CD4-positive, CD25-positive, alpha-beta regulatory T cell (primary cell): ENCODE measurements at regions not wholly inside any gene's neighbourhood (a gene's known extent, or its start where the extent isn't known, plus 50 kb on each side); places are given as distances from the start of the nearest gene placed in this dataset.
"Not testable (repeated sequence)": the region's sequence is repeated elsewhere in the genome, so short reads cannot be mapped to it uniquely, and the experiment has no call there.

Source experiments
- ATAC-seq, 2 donors: fragments of 150-1000 bp; cut with Tn5 transposase; one replicate each; pipeline ENCODE4 v1.10.0; 2021; ENCODE audit warnings: low read depth in 2 of 2, moderate number of reproducible peaks in 2 of 2, moderate library complexity in 1 of 2
- DNase-seq, 3 donors: peaks; one replicate each; pipeline versions ENCODE4 v3.0.0 to v3.0.0-alpha.2; 2012 to 2022; ENCODE audit warnings: mixed read lengths in 1 of 3
- H3K27ac ChIP-seq: one replicate; pipeline ENCODE4 v1.7.0; 2013; ENCODE audit warnings: mild to moderate bottlenecking, low read length; ENCODE audit not compliant: insufficient read depth, poor library complexity, severe bottlenecking
- H3K27me3 ChIP-seq: one replicate; pipeline ENCODE4 v1.7.0; 2013; ENCODE audit warnings: low read length; ENCODE audit not compliant: control insufficient read depth, insufficient read depth
- H3K36me3 ChIP-seq: one replicate; pipeline ENCODE4 v1.7.0; 2013; ENCODE audit warnings: mild to moderate bottlenecking, low read length, moderate library complexity; ENCODE audit not compliant: control insufficient read depth, insufficient read depth
- H3K4me1 ChIP-seq: 2 replicates; pipeline ENCODE4 v1.7.0; 2013; ENCODE audit warnings: mild to moderate bottlenecking, low read length; ENCODE audit not compliant: insufficient read depth, control insufficient read depth, poor library complexity, severe bottlenecking
- H3K4me3 ChIP-seq: one replicate; pipeline ENCODE4 v1.7.0; 2013; ENCODE audit warnings: low read depth, mild to moderate bottlenecking, low read length, moderate library complexity
- H3K9me3 ChIP-seq, 2 experiments: 1 replicate in 1 of 2; 2 replicates in 1 of 2; pipeline ENCODE4 v1.7.0; 2013; ENCODE audit warnings: low read length in 2 of 2, mild to moderate bottlenecking in 1 of 2, moderate library complexity in 1 of 2; ENCODE audit not compliant: control insufficient read depth in 2 of 2
- H3K27ac Mint-ChIP-seq, 3 donors: one replicate each; pipeline ENCODE4 v1.8.0; 2020 to 2022; ENCODE audit warnings: mild to moderate bottlenecking in 3 of 3, mixed read lengths in 3 of 3, moderate library complexity in 2 of 3
- H3K27me3 Mint-ChIP-seq: one replicate; pipeline ENCODE4 v1.8.0; 2022; ENCODE audit warnings: mild to moderate bottlenecking, mixed read lengths
- H3K36me3 Mint-ChIP-seq: one replicate; pipeline ENCODE4 v1.8.0; 2020; ENCODE audit warnings: mixed read lengths
- H3K4me1 Mint-ChIP-seq, 4 donors: one replicate each; pipeline ENCODE4 v1.8.0; 2020 to 2022; ENCODE audit warnings: mixed read lengths in 4 of 4, mild to moderate bottlenecking in 1 of 4
- H3K4me3 Mint-ChIP-seq, 4 donors: one replicate each; pipeline ENCODE4 v1.8.0; 2020 to 2022; ENCODE audit warnings: mild to moderate bottlenecking in 4 of 4, mixed read lengths in 4 of 4, moderate library complexity in 3 of 4
- H3K9me3 Mint-ChIP-seq, 7 donors: one replicate each; pipeline ENCODE4 v1.8.0; 2020 to 2022; ENCODE audit warnings: mixed read lengths in 7 of 7, mild to moderate bottlenecking in 3 of 7, moderate library complexity in 2 of 7

- H3K4me1 Mint-ChIP-seq = no peaks in the 10 kb centered on the region
- Histone ChIP-seq H3K4me3 (no peak overlapping the region), H3K27me3 (peaks cover 2% of the 10 kb centered on the region), H3K36me3 (no peaks in the 10 kb centered on the region), H3K9me3 (no peaks in the 10 kb centered on the region), H3K4me1 (no peaks in the 10 kb centered on the region), H3K27ac (no peak overlapping the region)
- H3K27ac Mint-ChIP-seq = no peak overlapping the region
- no peaks in the 10 kb centered on the region for H3K27me3 Mint-ChIP-seq
- H3K36me3 Mint-ChIP-seq = no peaks in the 10 kb centered on the region
- no peak overlapping the region for H3K4me3 Mint-ChIP-seq
- ATAC-seq (no peak), DNase-seq (no peak)
- H3K9me3 Mint-ChIP-seq = peaks cover 0 to 6% (median 0%) of the 10 kb centered on the region in 7 donors
Observed at GRCh38 chr13:100977841-100978240, 303.2 kb upstream of the TMTC4 start.

DNA sequence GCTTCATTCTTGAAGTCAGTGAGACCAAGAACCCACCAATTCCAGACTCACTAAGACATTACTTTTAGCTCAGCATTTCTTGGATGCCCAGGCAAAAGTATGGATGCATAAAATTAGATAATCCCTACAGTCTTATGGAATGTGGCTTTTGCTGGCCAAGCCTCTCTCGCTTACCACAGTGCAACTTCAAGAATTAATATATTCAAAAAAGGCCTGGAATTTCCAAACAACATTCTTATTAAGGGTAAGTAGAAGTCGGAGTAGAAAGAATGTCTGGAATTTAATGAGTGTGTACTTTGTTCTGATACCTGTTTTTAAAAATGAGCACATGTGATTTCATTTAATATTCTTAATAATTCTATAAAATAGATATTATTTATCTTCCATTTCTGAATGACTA is 302.4 kb upstream of the TMTC4 start:
- Histone ChIP-seq H3K27ac (no peak overlapping the region), H3K4me3 (no peak overlapping the region), H3K4me1 (no peaks in the 10 kb centered on the region), H3K36me3 (no peaks in the 10 kb centered on the region), H3K9me3 (peaks cover 0 to 3% of the 10 kb centered on the region in 2 experiments), H3K27me3 (peaks cover 2% of the 10 kb centered on the region)
- Mint-ChIP-seq H3K27ac (no peak overlapping the region), H3K27me3 (no peaks in the 10 kb centered on the region), H3K9me3 (peaks cover 0 to 7% (median 3%) of the 10 kb centered on the region in 7 donors), H3K4me3 (no peak overlapping the region), H3K36me3 (no peaks in the 10 kb centered on the region), H3K4me1 (no peaks in the 10 kb centered on the region)
- no peak for ATAC-seq
- DNase-seq = no peak

DNA sequence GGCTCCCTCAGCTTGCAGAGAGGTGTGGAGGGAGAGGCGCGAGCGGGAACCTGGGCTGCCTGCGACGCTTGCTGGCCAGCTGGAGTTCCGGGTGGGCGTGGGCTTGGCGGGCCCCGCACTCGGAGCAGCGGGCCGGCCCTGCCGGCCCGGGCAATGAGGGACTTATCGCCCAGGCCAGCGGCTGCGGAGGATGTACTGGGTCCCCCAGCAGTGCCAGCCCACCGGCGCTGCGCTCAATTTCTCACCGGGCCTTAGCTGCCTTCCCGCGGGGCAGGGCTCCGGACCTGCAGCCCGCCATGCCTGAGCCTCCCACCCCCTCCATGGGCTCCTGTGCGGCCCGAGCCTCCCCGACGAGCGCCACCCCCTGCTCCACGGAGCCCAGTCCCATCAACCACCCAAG is 301.1 kb upstream of the TMTC4 start:
- not testable (repeated sequence) for DNase-seq, H3K27me3 Mint-ChIP-seq, H3K4me3 Mint-ChIP-seq, H3K36me3 Mint-ChIP-seq, H3K36me3 ChIP-seq, ATAC-seq, H3K9me3 ChIP-seq, H3K27ac Mint-ChIP-seq, H3K4me1 Mint-ChIP-seq, H3K27ac ChIP-seq, H3K4me3 ChIP-seq, H3K4me1 ChIP-seq, H3K27me3 ChIP-seq, H3K9me3 Mint-ChIP-seq

DNA sequence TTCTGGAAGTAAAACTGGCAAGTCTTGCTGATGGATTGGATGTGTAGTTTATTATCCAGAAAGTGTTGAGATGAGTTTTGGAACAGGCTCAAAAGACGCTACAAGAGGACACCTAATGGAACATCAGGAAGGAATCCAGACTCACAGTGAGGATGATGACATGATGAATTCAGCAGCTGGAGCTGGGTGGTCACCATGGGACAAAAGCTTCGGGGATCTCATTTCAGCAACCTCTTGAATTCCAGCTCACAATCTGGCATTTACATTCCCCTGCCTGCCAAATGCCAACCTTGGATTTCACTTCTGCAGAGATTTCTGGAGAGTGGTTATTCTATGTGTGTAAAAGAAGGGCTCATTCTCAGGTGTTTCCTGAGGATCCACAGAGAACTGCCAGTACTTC is 288.0 kb upstream of the TMTC4 start:
- no peaks in the 10 kb centered on the region for H3K4me1 ChIP-seq
- peaks cover 0 to 6% (median 4%) of the 10 kb centered on the region in 7 donors for H3K9me3 Mint-ChIP-seq
- no peaks in the 10 kb centered on the region for H3K9me3 ChIP-seq
- no peak overlapping the region for H3K4me3 Mint-ChIP-seq
- H3K4me1 Mint-ChIP-seq = no peaks in the 10 kb centered on the region
- no peaks in the 10 kb centered on the region for H3K27me3 ChIP-seq
- no peak overlapping the region for H3K27ac ChIP-seq
- no peak overlapping the region for H3K27ac Mint-ChIP-seq
- ATAC-seq = no peak
- no peak for DNase-seq
- no peaks in the 10 kb centered on the region for H3K36me3 Mint-ChIP-seq
- H3K36me3 ChIP-seq = no peaks in the 10 kb centered on the region
- no peak overlapping the region for H3K4me3 ChIP-seq
- H3K27me3 Mint-ChIP-seq = no peaks in the 10 kb centered on the region

DNA sequence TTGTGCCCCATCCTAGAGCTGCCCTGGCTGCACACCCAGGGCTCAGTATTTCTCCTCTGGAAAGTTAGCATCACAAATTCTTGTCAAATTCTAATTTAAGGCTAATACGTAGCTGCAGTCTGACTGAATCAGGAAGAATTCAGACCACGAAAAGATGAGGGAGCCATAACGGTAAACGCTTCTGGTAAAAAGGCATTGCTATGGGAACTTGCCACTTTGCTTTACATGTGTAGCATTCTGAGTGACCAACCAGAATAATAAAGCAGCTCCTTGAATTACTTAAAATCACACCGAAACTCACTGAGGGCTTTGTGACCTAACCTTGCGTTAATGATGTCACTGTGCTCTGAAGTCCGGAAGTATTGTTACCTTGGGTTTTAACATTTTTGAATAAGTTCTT is 286.6 kb upstream of the TMTC4 start:
- Histone ChIP-seq H3K36me3 (no peaks in the 10 kb centered on the region), H3K9me3 (no peaks in the 10 kb centered on the region), H3K4me1 (no peaks in the 10 kb centered on the region), H3K27ac (no peak overlapping the region), H3K27me3 (no peaks in the 10 kb centered on the region), H3K4me3 (no peak overlapping the region)
- DNase-seq (no peak), ATAC-seq (no peak)
- Mint-ChIP-seq H3K4me3 (no peak overlapping the region), H3K27ac (no peak overlapping the region), H3K9me3 (peaks cover 0 to 6% (median 3%) of the 10 kb centered on the region in 7 donors), H3K36me3 (no peaks in the 10 kb centered on the region), H3K27me3 (no peaks in the 10 kb centered on the region), H3K4me1 (no peaks in the 10 kb centered on the region)

- Mint-ChIP-seq H3K27me3 (no peaks in the 10 kb centered on the region), H3K27ac (no peak overlapping the region), H3K4me1 (no peaks in the 10 kb centered on the region), H3K4me3 (no peak overlapping the region), H3K36me3 (no peaks in the 10 kb centered on the region), H3K9me3 (peaks cover 0 to 7% (median 1%) of the 10 kb centered on the region in 7 donors)
- H3K36me3 ChIP-seq = no peaks in the 10 kb centered on the region
- H3K4me3 ChIP-seq = no peak overlapping the region
- no peak overlapping the region for H3K27ac ChIP-seq
- H3K27me3 ChIP-seq = no peaks in the 10 kb centered on the region
- H3K4me1 ChIP-seq = no peaks in the 10 kb centered on the region
- no peak for DNase-seq
- no peaks in the 10 kb centered on the region for H3K9me3 ChIP-seq
- ATAC-seq = no peak
Observed at GRCh38 chr13:100958831-100959230, 284.2 kb upstream of the TMTC4 start.

- Mint-ChIP-seq H3K27me3 (no peaks in the 10 kb centered on the region), H3K4me3 (no peak overlapping the region), H3K27ac (no peak overlapping the region), H3K36me3 (no peaks in the 10 kb centered on the region), H3K9me3 (peaks cover 0 to 7% (median 0%) of the 10 kb centered on the region in 7 donors), H3K4me1 (no peaks in the 10 kb centered on the region)
- ATAC-seq (no peak), DNase-seq (no peak)
- no peak overlapping the region for H3K4me3 ChIP-seq
- H3K4me1 ChIP-seq = no peaks in the 10 kb centered on the region
- no peaks in the 10 kb centered on the region for H3K9me3 ChIP-seq
- H3K36me3 ChIP-seq = no peaks in the 10 kb centered on the region
- no peaks in the 10 kb centered on the region for H3K27me3 ChIP-seq
- H3K27ac ChIP-seq = no peak overlapping the region
Observed at GRCh38 chr13:100957741-100958140, 283.1 kb upstream of the TMTC4 start.

GRCh38 chr13:100954430-100955305 is 280.1 kb upstream of the TMTC4 start:
- Histone ChIP-seq H3K9me3 (no peaks in the 10 kb centered on the region), H3K27ac (no peak overlapping the region), H3K36me3 (no peaks in the 10 kb centered on the region), H3K4me3 (no peak overlapping the region), H3K27me3 (no peaks in the 10 kb centered on the region), H3K4me1 (no peaks in the 10 kb centered on the region)
- H3K4me1 Mint-ChIP-seq = no peaks in the 10 kb centered on the region
- peaks cover 0 to 3% (median 0%) of the 10 kb centered on the region in 7 donors for H3K9me3 Mint-ChIP-seq
- H3K27me3 Mint-ChIP-seq = no peaks in the 10 kb centered on the region
- ATAC-seq (no peak), DNase-seq (no peak)
- H3K36me3 Mint-ChIP-seq = no peaks in the 10 kb centered on the region
- H3K4me3 Mint-ChIP-seq = no peak overlapping the region
- H3K27ac Mint-ChIP-seq = peak overlapping the region in 1 of 3 donors; percentile 54
